Right atrium auricular region (tissue), 2 donors: ENCODE measurements at regions not wholly inside any gene's neighbourhood (a gene's known extent, or its start where the extent isn't known, plus 50 kb on each side); places are given as distances from the start of the nearest gene placed in this dataset.
"Not testable (repeated sequence)": the region's sequence is repeated elsewhere in the genome, so short reads cannot be mapped to it uniquely, and the experiment has no call there.

ENCODE experiments used
- DNase-seq: peaks from one replicate; pipeline ENCODE4 v3.0.0-alpha.2; 2019; ENCODE audit warnings: low spot score
- H3K27ac ChIP-seq, 2 donors: fragments of 200-600 bp; sonication (generic); 1 replicate in 1 of 2; 2 replicates in 1 of 2; pipeline ENCODE4 v1.5.1; 2016 to 2019
- H3K27me3 ChIP-seq, 2 donors: fragments of 200-600 bp; sonication (generic); one replicate each; pipeline versions ENCODE4 v1.5.1 to v1.6.0; 2017 to 2019
- H3K36me3 ChIP-seq: fragments of 200-600 bp; sonication (generic); one replicate; pipeline ENCODE4 v1.5.1; 2016
- H3K4me1 ChIP-seq, 2 donors: fragments of 200-600 bp; sonication (generic); one replicate each; pipeline versions ENCODE4 v1.5.1 to v1.6.0; 2017 to 2019
- H3K4me3 ChIP-seq, 2 donors: fragments of 200-600 bp; sonication (generic); 1 replicate in 1 of 2; 2 replicates in 1 of 2; pipeline ENCODE4 v1.5.1; 2017 to 2019; ENCODE audit warnings: mild to moderate bottlenecking in 1 of 2, moderate library complexity in 1 of 2
- H3K9me3 ChIP-seq, 2 donors: fragments of 200-600 bp; sonication (generic); one replicate each; pipeline ENCODE4 v1.5.1; 2019

- H3K9me3 ChIP-seq, H3K36me3 ChIP-seq, H3K27me3 ChIP-seq, H3K4me3 ChIP-seq, DNase-seq, H3K27ac ChIP-seq, H3K4me1 ChIP-seq: not testable (repeated sequence)
Observed at GRCh38 chr7:150016651-150017189, 143.0 kb downstream of the ATP6V0E2 start.

- H3K27ac ChIP-seq, H3K4me3 ChIP-seq, H3K36me3 ChIP-seq, H3K9me3 ChIP-seq, DNase-seq, H3K4me1 ChIP-seq, H3K27me3 ChIP-seq: not testable (repeated sequence)
Observed at GRCh38 chr7:150020210-150020609, 146.4 kb downstream of the ATP6V0E2 start.

- H3K9me3 ChIP-seq, H3K36me3 ChIP-seq, H3K4me1 ChIP-seq, DNase-seq, H3K4me3 ChIP-seq, H3K27me3 ChIP-seq, H3K27ac ChIP-seq: not testable (repeated sequence)
Observed at GRCh38 chr7:150024550-150025490, 151.1 kb downstream of the ATP6V0E2 start.

DNA sequence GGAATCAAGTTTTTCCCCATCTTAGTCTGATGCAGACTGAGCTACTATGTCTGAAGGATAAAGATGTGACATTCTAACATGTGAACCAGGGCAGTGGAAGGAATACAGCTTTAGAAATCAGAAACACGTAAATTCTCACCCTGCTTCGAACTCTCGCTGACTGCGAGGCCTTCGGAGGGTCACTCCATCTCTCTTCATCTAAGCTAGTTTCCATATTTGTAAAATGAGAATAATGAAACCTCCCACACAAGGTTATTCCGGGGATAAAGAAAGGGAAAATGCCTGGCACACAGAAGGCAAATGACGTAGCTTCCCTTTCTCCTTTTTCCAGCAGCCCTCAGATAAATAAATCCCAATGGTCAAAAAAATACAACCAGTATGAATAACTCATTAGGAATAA, 152.0 kb downstream of the ATP6V0E2 start:
- H3K4me3 ChIP-seq, DNase-seq, H3K27ac ChIP-seq, H3K27me3 ChIP-seq, H3K36me3 ChIP-seq, H3K9me3 ChIP-seq, H3K4me1 ChIP-seq: not testable (repeated sequence)

DNA sequence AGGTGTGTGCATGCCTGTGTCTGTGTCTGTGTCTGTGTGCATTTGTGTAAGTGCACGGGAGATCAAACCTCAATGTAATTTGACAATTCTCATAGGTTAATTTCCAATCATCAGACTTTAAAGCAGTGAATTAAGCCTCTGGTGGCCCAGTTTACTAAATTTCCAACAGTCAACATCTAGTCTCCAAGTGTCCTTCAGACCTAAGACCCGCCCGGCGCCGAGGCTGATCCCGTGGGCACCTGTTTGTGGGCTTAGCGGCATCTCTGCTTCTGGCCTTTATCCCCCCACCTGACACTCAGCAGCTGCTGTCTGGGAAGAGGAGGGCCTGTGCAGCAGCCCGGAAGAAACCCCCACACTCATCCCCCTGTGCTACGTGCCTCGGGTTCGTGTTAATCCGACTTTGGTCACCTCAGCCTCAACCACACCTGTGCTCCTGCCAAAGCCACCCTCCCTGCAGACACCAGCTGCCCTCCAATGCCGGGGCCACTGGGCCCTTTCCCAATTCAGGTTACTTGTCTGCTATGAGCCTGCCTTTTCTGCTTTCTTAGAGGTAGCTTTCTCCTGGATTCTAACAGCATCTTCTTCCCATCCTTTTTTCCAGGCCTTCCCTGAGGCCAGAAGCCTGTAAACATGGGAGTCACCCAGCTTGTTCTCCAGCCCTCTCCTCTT, 154.7 kb downstream of the ATP6V0E2 start:
- H3K27me3 ChIP-seq, H3K4me3 ChIP-seq, H3K36me3 ChIP-seq, H3K27ac ChIP-seq, H3K9me3 ChIP-seq, DNase-seq, H3K4me1 ChIP-seq: not testable (repeated sequence)

GRCh38 chr7:150029013-150029389, 155.2 kb downstream of the ATP6V0E2 start:
- not testable (repeated sequence) for H3K27ac ChIP-seq, H3K4me3 ChIP-seq, H3K9me3 ChIP-seq, DNase-seq, H3K27me3 ChIP-seq, H3K36me3 ChIP-seq, H3K4me1 ChIP-seq

GRCh38 chr7:150031733-150032132, 158.0 kb downstream of the ATP6V0E2 start:
- not testable (repeated sequence) for H3K27ac ChIP-seq, H3K4me1 ChIP-seq, H3K4me3 ChIP-seq, H3K36me3 ChIP-seq, DNase-seq, H3K27me3 ChIP-seq, H3K9me3 ChIP-seq

- not testable (repeated sequence) for H3K9me3 ChIP-seq, H3K4me3 ChIP-seq, H3K27me3 ChIP-seq, H3K27ac ChIP-seq, H3K4me1 ChIP-seq, DNase-seq, H3K36me3 ChIP-seq
Observed at GRCh38 chr7:150033711-150034110, 159.9 kb downstream of the ATP6V0E2 start.

DNA sequence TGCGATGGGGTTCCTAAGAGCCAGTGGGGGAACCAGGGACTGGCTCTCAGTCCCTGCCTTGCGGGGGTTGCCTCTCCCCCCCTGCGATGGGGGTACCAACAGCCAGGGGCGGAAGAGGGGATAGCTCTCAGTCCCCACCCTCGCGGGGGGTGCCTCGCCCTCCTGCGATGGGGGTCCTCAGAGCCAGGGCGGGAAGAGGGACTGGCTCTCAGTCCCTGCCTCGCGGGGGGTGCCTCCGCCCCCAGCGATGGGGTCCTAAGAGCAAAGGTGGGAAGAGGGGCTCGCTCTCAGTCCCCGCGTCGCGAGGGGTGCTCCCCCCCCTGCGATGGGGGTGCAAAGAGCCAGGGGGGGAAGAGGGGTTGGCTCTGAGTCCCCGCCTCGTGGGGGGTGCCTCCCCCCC, 162.0 kb downstream of the ATP6V0E2 start:
- not testable (repeated sequence) for H3K4me3 ChIP-seq, H3K27ac ChIP-seq, H3K36me3 ChIP-seq, H3K9me3 ChIP-seq, H3K27me3 ChIP-seq, H3K4me1 ChIP-seq, DNase-seq

DNA sequence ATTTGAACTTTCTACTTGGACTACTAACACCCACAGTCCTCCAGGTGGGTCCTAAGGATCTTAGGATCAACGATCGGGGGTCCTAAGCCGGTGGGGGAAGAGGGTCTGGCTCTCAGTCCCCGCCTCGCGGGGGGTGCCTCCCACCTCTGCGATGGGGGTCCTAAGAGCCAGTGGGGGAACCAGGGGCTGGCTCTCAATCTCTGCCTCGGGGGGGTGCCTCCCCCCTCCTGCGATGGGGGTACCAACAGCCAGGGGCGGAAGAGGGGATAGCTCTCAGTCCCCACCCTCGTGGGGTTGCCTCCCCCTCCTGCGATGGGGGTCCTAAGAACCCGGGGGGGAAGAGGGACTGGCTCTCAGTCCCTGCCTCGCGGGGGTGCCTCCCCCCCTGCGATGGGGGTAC, 165.3 kb downstream of the ATP6V0E2 start:
- not testable (repeated sequence) for H3K9me3 ChIP-seq, H3K27me3 ChIP-seq, H3K27ac ChIP-seq, H3K4me3 ChIP-seq, DNase-seq, H3K36me3 ChIP-seq, H3K4me1 ChIP-seq

- H3K9me3 ChIP-seq, H3K27me3 ChIP-seq, H3K4me1 ChIP-seq, DNase-seq, H3K36me3 ChIP-seq, H3K4me3 ChIP-seq, H3K27ac ChIP-seq: not testable (repeated sequence)
Observed at GRCh38 chr7:150042281-150042680, 168.5 kb downstream of the ATP6V0E2 start.

- not testable (repeated sequence) for H3K27me3 ChIP-seq, H3K36me3 ChIP-seq, H3K9me3 ChIP-seq, H3K27ac ChIP-seq, DNase-seq, H3K4me3 ChIP-seq
- peaks cover 0 to 16% of the 10 kb centered on the region in 2 donors for H3K4me1 ChIP-seq
Observed at GRCh38 chr7:150044771-150045170, 171.0 kb downstream of the ATP6V0E2 start.
